ENCODE measurements at regions not wholly inside any gene's neighbourhood (a gene's known extent, or its start where the extent isn't known, plus 50 kb on each side); places are given as distances from the start of the nearest gene placed in this dataset.
"Not testable (repeated sequence)": the region's sequence is repeated elsewhere in the genome, so short reads cannot be mapped to it uniquely, and the experiment has no call there.

DNA sequence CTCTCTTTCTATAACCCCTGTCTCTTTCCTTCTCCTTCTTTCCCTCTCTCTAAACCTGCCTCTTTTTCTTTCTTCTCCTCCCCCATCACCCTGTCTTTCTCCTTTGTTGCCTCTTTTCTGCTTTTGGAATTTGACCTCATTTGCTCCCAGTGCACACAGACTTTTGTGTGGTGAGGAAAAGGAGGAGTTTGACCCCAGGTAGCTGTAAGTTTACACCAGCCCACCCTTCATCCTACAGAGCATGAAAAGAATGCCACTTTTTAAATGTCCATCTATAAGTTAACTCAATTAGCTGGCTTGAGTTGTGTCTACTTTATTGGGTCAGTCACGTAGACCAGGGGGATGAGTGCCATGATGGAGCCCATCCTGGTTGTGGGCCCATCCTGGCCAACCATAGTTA lies 146.8 kb upstream of the SLC38A2 start:
- DNase-seq (ENCODE audit: low read depth, low spot score), result no peak

DNA sequence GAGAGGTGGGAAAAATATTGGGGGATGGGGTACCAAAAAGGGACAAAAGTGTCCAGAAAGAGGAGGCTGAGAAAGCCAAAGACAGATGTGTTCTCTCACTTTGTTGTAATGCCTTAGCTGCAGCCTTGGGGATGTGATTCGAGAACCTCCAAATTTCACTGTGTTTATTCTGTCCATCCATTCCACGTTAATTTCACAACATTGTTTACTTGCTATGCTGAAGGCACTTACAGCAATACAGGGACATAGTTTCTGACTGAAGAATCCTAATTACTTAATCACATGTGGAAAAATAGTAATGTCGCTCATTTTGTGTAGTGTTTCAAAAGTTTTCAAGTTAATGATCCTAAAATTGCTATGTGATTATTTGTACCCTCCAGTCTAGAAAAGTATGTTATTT lies 146.2 kb upstream of the SLC38A2 start:
- no peak for DNase-seq (ENCODE audit: low read depth, low spot score)

DNA sequence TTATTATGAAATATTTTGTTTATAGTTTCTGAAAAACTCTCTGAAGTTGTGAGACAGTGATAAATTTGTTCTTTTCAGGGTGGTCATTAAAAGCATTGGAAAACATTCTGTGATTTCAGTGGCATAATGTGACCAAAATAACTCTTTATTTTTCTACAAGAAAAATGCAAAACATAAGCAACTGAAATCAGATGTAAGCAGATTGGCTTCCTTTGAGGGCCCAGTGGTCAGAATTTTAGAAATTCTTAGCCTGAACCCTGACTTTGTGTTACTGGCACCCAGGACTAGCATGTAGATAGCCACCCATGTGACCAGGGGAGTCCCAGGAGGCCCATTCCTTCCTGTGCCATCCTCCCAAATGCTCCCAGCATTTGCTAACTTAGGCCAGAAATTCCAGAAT lies 145.6 kb upstream of the SLC38A2 start:
- DNase-seq (ENCODE audit: low read depth, low spot score), result no peak

DNA sequence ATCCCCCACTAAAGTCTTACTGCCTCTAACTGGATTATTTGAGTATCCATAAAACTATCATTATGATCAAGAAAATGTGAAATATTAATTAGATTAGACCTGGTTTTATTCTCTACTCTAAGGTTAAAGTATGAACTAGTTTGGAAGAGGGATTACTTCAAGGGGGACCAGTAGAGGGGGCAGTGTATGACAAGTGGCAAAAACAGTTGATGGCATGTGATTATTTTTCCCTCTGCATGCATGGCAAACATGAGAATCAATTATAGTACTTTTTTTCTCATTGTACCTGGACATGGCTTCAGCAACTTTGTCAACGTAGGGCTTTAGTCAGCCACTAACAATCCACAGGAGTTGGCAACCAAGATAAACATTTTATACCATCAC lies 145.0 kb upstream of the SLC38A2 start:
- no peak for DNase-seq (ENCODE audit: low read depth, low spot score)

DNA sequence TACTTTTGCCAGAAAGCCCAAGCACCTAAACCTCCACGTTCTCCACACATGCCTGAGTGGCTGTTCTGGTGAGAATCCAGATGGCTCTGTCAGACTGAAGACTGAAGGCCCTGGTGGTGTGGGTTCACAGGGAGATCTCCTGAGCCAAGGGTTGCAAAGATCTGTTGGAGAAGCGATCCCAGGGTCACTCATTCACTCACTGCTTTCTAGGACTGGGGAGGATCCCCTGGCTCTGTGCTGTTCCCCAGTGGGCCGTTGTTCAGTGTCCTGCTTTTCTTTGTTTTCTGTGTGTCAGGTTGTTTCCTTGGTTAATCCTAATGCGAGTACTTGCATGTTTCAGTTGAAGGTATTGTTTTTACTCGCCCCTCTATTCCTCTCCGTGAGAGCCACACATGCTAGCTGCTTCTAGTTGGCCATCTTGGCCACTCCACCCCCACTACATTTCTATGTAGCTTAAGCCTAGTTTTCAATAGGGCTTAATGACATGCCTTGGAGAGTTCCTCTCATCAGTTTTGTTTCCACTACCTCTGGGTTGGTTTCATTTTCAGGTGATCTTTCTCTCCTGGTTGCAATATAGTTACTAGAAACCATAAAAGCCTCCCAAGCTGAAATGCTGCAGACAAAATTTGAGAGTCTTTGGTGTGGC lies 144.5 kb upstream of the SLC38A2 start:
- DNase-seq (ENCODE audit: low read depth, low spot score), result no peak

DNA sequence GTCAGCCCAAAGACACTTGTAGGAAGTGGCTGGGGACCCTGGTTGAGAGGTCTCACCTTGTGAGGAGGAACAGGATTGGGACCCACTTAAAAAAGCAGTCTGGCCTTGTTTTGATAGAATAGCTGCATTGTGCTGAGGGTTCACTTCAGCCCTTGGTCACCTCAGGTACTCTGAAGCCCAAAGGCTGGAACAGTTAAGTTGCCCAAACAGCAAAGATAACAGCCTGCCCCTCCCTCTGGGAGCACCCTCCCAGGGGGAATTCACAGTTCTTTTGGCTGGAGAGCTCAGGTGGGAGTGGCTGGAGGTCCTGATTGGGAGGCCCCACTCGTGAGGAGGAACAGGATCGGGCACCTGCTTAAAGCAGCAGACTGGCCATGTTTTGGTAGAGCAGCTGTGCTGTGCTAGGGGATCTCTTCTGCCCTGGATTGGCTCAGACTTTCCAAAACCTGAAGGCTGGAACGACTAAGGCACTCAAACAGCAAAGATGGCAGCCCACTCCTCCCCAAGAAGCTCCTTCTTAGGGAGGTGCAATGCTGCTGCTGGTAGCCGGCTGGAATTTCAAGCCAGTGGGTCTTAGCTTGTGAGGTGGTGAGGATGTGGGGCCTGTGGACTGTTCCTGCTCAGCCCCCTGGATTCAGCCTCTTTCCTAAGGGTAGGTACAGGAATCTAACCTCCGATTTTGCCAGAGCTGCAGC lies 143.8 kb upstream of the SLC38A2 start:
- DNase-seq (ENCODE audit: low read depth, low spot score), result no peak

DNA sequence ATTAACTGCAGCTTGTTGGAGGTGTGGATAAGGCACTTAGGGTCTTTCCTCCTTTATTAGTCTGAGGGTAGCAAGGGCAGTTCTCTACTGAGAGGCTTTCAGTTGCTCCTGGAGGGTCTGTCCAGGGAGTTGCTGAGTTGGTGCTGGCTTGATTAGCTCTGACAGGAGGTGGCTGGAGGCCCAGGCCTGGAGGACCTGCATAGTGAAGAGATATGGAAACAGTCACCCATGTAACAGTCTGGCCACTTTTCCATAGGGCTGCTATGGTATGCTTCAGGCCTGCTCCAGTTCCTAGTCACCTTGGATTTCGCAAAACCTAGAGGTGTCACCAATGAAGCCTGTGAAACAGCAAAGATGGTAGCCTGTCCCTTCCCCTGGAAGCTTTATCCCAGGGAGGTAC lies 143.3 kb upstream of the SLC38A2 start:
- DNase-seq (ENCODE audit: low read depth, low spot score), result no peak

DNA sequence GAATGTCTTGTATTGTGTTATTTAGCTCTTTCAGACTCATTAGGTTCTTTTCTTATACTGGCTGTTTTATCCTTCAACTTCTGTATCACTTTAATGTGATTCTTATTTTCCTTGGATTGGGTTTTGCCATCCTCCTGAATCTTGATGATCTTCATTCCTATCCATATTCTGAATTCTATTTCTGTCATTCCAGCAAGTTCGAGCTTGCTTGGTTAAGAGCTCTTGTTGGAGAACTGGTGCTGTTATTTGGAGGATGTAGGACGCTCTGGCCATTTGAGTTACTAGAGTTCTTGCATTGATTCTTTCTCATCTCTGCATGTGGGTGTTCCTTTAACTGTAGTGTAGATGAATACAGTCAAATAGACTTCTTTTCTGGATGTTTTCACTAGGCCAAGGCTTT lies 142.3 kb upstream of the SLC38A2 start:
- no peak for DNase-seq (ENCODE audit: low read depth, low spot score)

DNA sequence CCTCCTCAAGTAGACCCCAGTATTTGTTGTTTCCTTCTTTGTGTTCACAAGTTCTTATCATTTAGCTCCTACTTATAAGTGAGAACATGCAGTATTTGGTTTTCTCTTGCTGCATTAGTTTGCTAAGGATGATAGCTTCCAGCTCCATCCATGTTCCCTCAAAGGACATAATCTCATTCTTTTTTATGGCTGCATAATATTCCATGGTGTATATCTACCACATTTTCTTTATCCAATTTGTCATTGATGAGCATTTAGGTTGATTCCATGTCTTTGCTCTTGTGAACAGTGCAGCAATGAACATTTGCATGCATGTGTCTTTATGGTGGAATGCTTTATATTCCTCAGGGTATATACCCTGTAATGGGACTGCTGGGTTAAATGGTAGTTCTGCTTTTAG lies 137.7 kb upstream of the SLC38A2 start:
- not testable (repeated sequence) for DNase-seq (ENCODE audit: low read depth, low spot score)

DNA sequence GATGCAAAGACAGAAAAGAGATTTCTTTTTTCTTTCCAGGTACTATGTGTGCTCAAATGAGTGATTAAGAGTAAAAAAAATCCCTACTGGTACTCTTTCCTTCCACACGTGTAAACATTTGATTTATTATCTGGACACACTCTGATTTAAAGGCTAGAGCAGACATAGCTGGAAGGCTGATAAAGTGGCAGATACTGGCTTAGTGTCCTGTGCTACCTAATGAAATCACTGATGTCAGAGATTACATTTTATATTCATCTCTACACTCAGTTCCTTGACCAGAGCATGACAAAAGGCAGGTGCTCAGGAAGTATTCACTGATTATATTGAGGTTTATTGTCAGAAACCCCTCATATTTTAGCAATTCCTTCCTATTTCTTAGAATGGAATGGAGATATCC lies 136.6 kb upstream of the SLC38A2 start:
- DNase-seq (ENCODE audit: low read depth, low spot score), result no peak

DNA sequence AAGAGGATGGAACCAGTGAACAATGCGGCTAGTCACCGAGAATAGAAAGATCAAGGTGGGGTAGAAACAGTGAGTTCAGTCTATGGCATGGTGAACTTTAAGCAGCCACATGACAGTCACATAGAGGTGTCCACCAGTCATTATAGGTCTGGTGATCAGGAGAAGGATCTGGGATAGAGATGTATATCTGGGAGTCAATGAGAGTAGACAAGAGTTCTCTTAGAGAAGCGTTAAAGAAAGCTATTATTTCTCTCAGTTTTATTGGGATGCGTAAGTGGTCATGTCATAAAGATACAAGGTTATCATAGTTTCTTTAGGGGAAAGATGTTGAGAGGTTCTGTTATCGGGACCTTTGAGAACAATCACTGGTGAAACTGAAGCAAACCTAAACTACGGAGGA lies 136.1 kb upstream of the SLC38A2 start:
- no peak for DNase-seq (ENCODE audit: low read depth, low spot score)

DNA sequence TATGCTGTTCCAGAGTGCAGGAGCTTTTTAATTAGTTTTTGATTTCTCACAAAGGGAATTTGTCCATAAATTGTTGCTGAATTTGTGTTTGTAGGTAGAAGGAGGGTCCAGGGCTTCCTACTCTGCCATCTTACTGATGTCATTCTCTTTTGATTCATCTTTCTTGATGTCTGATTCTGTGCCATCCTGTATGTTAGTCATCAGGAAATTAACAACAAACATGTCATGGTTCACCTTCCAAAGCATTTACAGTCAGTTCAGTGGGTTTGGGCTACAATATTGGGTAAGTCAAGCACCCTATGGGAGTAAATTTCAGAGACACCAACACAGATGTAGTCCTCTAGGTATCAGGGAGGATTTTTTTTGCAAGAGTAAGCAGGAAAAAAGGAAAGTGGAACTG lies 135.2 kb upstream of the SLC38A2 start:
- DNase-seq (ENCODE audit: low read depth, low spot score), result no peak

DNA sequence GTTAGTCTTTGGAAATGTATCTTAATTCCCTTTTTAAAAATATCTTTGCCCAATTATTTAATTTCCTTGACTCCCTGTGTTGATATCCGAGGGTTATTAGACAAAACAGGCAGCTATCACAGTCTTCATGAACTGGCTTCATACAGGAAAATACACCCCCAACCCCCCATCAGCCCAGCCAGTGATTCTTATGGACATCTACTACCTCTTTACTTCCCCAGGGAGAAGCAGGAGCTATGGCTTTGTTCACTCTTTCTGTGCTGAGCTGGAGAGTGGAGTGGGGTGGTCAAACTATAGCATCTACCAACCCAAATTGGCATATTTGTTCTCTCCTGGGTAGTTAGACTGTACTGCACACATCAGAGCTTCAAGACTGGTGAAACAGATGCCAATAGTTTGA lies 134.4 kb upstream of the SLC38A2 start:
- no peak for DNase-seq (ENCODE audit: low read depth, low spot score)

DNA sequence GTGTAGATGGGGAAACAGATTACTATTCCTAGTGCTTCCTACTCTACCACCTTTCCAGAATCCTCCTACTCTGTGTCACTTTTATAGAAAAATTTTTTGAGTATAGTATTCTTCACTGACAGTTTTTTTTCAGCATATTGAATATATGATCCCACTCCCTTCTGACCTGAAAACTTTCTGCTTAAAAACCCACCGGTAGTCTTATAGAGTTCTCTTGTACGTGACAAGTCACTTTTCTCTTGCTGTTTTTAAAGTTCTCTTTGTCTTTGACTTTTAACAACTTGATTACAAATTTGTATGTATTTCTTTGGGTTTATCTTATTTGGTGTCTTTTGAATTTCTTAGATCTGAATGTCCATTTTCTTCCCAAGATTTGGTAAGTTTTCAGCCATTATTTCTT lies 133.6 kb upstream of the SLC38A2 start:
- DNase-seq (ENCODE audit: low read depth, low spot score), result no peak

DNA sequence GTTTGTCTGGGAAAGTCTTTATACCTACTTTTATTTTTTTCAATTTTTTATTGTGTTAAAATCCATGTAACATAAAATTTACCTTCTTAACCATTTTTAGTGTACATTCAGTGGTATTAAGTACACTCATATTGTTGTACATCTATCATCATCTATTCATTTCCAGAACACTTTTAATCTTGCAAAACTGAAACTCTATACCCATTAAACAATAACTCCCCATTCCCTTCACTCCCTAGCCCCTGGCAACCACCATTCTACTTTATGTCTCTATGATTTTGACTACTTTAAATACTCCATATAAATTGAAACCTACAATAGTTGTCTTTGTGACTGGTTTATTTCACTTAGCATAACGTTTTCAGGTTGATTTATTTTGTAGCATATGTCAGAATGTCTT lies 131.9 kb upstream of the SLC38A2 start:
- DNase-seq (ENCODE audit: low read depth, low spot score), result no peak

DNA sequence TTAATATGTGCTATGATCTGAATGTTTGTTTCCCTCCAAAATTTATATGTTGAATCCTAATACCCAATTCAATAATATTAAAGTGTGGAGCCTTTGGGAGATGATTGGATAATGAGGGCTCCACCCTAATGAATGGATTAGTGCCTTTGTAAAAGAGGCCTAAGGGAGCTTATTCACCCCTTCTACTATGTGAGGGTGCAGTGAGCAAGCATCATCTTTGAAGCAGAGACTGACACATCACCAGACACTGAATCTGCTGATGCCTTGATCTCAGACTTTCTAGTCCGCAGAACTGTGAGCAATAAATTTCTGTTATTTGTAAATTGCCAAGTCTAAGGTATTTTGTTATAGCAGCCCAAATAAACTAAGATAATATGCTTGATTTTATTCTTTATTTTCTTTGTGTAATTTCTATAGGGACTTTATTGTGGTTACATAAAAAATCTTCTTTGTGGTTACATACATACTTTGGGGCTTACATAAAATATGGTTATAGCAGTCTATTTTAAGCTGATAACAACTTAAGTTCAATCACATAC lies 131.1 kb upstream of the SLC38A2 start:
- DNase-seq (ENCODE audit: low read depth, low spot score), result no peak

DNA sequence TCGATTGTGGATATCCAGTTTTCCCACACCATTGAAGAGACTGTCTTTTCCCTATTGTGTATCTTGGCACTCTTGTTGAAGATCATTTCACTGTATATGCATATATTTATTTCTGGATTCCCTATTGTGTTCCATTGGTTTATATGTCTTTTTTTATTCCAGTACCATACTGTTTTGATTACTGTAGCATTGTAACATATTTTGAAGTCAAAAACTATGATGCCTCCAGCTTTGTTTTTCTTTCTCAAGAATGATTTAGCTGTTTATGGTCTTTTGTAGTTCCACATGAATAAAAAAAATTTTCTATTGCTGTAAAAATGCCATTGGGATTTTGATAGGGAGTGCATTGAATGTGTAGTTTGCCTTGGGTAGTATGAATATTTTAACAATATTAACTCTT lies 128.1 kb upstream of the SLC38A2 start:
- DNase-seq (ENCODE audit: low read depth, low spot score), result no peak

DNA sequence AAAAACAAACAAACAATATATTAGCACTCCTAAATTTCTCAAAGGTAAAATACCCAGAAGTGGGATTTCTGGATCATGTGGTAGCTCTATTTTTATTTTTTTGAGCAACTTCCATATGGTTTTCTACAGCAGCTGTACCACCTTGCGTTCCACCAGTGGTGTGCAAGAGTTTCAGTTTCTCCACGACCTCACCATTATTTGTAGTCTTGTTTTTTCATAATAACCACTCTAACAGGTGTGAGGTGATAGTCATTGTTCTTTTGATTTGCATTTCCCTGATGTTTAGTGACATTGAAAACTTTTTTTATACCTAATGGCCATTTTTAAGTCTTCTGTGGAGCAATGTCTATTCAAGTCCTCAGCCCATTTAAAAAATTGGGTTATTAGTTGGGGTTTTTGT lies 127.3 kb upstream of the SLC38A2 start:
- no peak for DNase-seq (ENCODE audit: low read depth, low spot score)

DNA sequence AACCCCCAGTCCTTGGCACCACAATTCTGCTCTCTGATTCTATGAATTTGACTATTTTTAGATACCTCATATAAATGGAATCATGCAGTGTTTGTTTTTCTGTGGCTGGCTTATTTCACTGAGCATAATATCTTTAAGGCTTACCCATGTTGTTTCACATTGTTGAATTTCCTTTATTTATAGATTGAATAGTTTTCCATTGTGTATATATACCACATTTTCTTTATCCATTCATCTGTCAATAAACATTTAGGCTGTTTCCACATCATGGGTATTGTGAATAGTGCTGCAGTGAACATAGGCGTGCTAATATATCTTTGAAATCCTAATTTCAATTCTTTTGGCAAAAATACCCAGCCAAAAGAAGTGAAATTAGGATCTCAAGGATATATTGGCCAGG lies 126.7 kb upstream of the SLC38A2 start:
- no peak for DNase-seq (ENCODE audit: low read depth, low spot score)

DNA sequence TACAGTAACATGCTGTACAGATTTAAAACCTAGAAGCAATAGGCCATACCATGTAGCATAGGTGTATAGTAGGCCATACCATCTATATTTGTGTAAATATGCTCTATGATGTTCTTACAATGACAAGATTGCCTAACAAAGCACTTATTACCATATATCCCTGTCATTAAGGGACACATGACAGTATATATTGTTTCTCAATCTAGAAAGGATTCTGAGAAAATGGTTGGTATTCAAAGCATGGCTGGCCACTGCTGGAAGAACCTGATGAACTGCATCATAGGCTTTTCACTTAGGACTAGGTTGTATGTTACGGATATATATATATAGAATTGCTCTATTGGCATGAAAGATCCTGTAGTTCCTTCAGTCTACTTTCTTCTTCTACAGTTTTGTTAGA lies 125.2 kb upstream of the SLC38A2 start:
- no peak for DNase-seq (ENCODE audit: low read depth, low spot score)

DNA sequence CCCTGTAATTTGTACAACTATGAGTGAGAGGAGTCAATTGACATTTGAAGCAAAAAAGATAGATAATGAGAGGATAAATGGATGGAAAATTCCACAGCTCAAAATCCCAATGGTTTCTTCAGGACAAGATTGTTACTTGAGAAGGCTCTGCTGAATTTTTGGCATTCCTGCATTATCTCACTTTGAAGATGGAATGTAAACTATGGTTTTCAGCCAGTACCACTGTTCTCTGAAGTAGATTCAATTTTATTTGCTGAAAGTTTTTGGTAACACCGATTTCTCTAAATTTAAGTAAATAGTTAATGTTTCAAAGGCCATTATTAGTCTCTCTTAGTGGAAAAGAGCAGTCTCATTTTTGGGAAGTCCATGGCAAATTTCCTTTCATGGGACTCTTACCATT lies 121.9 kb upstream of the SLC38A2 start:
- DNase-seq (ENCODE audit: low read depth, low spot score), result no peak

DNA sequence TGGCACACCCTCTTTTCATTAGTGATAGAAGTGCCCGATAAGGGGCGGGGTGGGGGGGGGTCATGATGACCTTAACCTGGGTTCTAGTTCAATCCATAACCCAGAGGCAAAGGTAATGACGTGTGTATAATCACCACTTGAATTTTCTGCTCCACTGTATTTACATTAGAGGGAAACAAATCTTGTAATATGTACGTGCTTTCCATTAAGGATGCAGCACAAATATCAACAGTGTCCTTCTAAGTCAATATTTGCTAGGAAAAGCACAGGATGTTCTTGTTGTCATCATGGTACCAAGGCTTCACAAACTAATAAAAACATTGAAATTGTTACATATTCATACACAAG lies 121.2 kb upstream of the SLC38A2 start:
- DNase-seq (ENCODE audit: low read depth, low spot score), result no peak

DNA sequence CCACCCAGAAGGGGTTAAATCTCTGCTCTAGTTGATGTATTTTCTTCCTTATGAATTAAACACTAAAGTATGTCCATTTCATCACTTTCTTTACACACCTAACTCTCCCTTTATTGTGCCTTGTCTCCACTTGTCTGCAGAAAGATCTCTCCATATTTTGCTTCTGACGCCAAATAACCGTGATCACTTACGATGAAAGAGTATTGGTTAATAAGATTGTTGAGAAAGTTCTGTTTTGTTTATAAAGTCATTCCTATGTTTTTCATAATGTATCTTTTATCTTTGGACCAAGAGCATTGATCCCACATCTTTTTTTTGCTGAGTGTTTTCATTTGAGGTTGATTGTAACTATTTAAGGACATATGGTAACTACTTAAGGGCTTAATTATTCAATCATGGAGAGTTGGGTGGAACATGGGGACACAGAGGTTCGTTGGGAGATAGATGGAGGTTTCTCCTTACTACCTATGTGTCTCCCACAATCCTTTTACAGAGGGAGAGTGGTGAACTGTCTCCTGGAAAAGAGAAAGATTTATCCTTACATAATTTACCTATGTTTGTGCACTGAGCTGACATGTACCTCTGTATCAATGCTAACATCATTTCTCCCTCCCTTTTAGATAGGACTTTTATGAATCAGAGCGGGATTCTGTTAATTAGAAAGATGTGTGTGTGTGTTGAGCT lies 120.7 kb upstream of the SLC38A2 start:
- no peak for DNase-seq (ENCODE audit: low read depth, low spot score)

Data from ELF-1 (cell line).